RCC 7860 (cell line): ENCODE measurements at regions not wholly inside any gene's neighbourhood (a gene's known extent, or its start where the extent isn't known, plus 50 kb on each side); places are given as distances from the start of the nearest gene placed in this dataset.

Experiments used
- DNase-seq: peaks from one replicate; pipeline ENCODE4 v3.0.0-alpha.2; 2015; ENCODE audit warnings: low spot score
- FAIRE-seq: peaks from 2 replicates; lab custom pipeline; 2012; peaks lifted over from hg19 to GRCh38; lab: Jason Lieb, UNC

- DNase-seq (no peak), FAIRE-seq (no peak)
Observed at GRCh38 chr6:94394822-94395221, 975.5 kb upstream of the EPHA7 start.

- FAIRE-seq, result no peak
- no peak for DNase-seq
Observed at GRCh38 chr6:94389218-94389617, 969.9 kb upstream of the EPHA7 start.

- DNase-seq, result no peak
- no peak for FAIRE-seq
Observed at GRCh38 chr6:94377835-94378234, 958.5 kb upstream of the EPHA7 start.

- DNase-seq, result no peak
- no peak for FAIRE-seq
Observed at GRCh38 chr6:94376876-94377275, 957.5 kb upstream of the EPHA7 start.

GRCh38 chr6:94372229-94372628, 952.9 kb upstream of the EPHA7 start:
- no peak for DNase-seq
- no peak for FAIRE-seq

GRCh38 chr6:94367316-94367715, 948.0 kb upstream of the EPHA7 start:
- no peak for FAIRE-seq
- no peak for DNase-seq

- FAIRE-seq, result no peak
Observed at GRCh38 chr6:94362061-94362864, 942.9 kb upstream of the EPHA7 start.

GRCh38 chr6:94361304-94362060, 942.1 kb upstream of the EPHA7 start:
- DNase-seq (no peak), FAIRE-seq (no peak)

More at GRCh38 chr6:94362061-94362864, 942.9 kb upstream of the EPHA7 start:
- DNase-seq, result no peak

- FAIRE-seq, result no peak
- no peak for DNase-seq
Observed at GRCh38 chr6:94357381-94357980, 938.1 kb upstream of the EPHA7 start.

GRCh38 chr6:94350833-94351232, 931.5 kb upstream of the EPHA7 start:
- FAIRE-seq (no peak), DNase-seq (no peak)

- DNase-seq (no peak), FAIRE-seq (no peak)
Observed at GRCh38 chr6:94349227-94349626, 929.9 kb upstream of the EPHA7 start.

- DNase-seq, result no peak
- no peak for FAIRE-seq
Observed at GRCh38 chr6:94344866-94345265, 925.5 kb upstream of the EPHA7 start.

- FAIRE-seq, result no peak
Observed at GRCh38 chr6:94341173-94341572, 921.8 kb upstream of the EPHA7 start.

GRCh38 chr6:94323853-94324252, 904.5 kb upstream of the EPHA7 start:
- DNase-seq (no peak), FAIRE-seq (no peak)

More at GRCh38 chr6:94341173-94341572, 921.8 kb upstream of the EPHA7 start:
- no peak for DNase-seq

- no peak for FAIRE-seq
- DNase-seq, result no peak
Observed at GRCh38 chr6:94300424-94301144, 881.2 kb upstream of the EPHA7 start.

GRCh38 chr6:94289131-94289530, 869.8 kb upstream of the EPHA7 start:
- no peak for DNase-seq

GRCh38 chr6:94278146-94278545, 858.8 kb upstream of the EPHA7 start:
- no peak for DNase-seq
- no peak for FAIRE-seq

More at GRCh38 chr6:94289131-94289530, 869.8 kb upstream of the EPHA7 start:
- no peak for FAIRE-seq

- FAIRE-seq, result no peak
Observed at GRCh38 chr6:94272327-94272726, 853.0 kb upstream of the EPHA7 start.

GRCh38 chr6:94270091-94270948, 851.0 kb upstream of the EPHA7 start:
- FAIRE-seq, result no peak
- no peak for DNase-seq

More at GRCh38 chr6:94272327-94272726, 853.0 kb upstream of the EPHA7 start:
- DNase-seq, result no peak

GRCh38 chr6:94269256-94269655, 849.9 kb upstream of the EPHA7 start:
- no peak for DNase-seq
- no peak for FAIRE-seq
